H54 (cell line): ENCODE measurements at regions not wholly inside any gene's neighbourhood (a gene's known extent, or its start where the extent isn't known, plus 50 kb on each side); places are given as distances from the start of the nearest gene placed in this dataset.

Source experiments
- DNase-seq: peaks from one replicate; pipeline ENCODE4 v3.0.0; 2011; ENCODE audit warnings: low spot score, mixed read lengths; ENCODE audit not compliant: insufficient read length
- FAIRE-seq: peaks from 3 replicates; lab custom pipeline; 2011; peaks lifted over from hg19 to GRCh38; lab: Jason Lieb, UNC
- POLR2A ChIP-seq: IDR thresholded peaks from 2 replicates; pipeline ENCODE4 v1.6.1; 2011; ENCODE audit warnings: low read depth, mild to moderate bottlenecking, low read length

DNA sequence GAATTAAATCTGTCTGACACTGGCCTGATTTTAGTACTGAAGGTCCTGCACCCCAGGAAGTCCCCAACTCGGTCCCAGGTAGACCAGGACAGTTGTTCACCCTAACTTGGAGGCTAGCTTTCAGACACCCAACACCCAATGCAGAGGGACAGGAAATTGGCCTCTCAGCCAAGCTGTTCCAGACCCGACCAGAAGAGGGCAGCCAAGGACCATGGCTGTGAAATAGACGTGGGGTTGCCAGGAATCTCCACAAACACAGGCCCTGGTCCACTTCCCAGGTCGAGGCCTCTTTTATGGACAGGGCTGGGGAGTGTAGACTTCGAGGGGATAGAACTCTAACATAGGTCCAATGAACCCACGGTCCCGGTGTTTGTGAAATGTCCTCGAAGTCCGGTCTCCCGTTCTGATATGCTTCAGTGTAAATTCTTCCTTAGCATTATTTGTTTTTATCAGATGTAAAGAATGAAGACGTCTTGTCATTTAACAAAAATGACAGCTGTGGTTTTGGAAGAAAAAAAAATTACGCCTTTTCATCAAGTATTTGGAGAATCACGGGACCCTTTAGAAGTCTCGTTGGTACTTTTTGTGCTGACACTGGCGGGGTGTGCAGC is 260.3 kb upstream of the ADAMTS16 start:
- FAIRE-seq = peak; percentile 79
- no peak for TF ChIP-seq POLR2A
- peak; percentile 78 for DNase-seq

- no peak for DNase-seq
- no peak for TF ChIP-seq POLR2A
- no peak for FAIRE-seq
Measured at GRCh38 chr5:4880304-4880741, 259.8 kb upstream of the ADAMTS16 start.

GRCh38 chr5:4881366-4882002 is 258.6 kb upstream of the ADAMTS16 start:
- FAIRE-seq (no peak), DNase-seq (no peak)
- no peak for TF ChIP-seq POLR2A

- no peak for TF ChIP-seq POLR2A
- no peak for FAIRE-seq
- DNase-seq = no peak
Measured at GRCh38 chr5:4882186-4882585, 257.9 kb upstream of the ADAMTS16 start.

DNA sequence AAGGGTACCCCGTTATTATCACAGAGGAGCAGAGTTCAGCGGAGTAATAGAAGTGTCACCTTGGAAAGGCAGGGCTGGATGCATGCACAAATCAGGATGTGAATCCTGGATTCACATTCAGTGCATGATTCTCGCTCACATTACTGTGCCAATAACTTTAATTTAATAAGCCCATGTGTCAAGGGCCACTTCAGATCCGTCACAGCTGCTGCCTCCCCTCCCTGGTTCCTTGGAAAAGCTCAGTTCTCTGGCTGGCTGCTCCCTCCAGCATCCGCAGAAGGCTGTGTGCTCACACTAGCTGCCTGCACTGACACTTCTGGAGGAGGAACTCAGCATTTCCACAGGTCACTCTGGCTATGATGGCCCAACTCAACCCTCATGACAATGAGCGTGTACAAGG is 256.8 kb upstream of the ADAMTS16 start:
- no peak for DNase-seq
- TF ChIP-seq POLR2A = no peak
- no peak for FAIRE-seq

DNA sequence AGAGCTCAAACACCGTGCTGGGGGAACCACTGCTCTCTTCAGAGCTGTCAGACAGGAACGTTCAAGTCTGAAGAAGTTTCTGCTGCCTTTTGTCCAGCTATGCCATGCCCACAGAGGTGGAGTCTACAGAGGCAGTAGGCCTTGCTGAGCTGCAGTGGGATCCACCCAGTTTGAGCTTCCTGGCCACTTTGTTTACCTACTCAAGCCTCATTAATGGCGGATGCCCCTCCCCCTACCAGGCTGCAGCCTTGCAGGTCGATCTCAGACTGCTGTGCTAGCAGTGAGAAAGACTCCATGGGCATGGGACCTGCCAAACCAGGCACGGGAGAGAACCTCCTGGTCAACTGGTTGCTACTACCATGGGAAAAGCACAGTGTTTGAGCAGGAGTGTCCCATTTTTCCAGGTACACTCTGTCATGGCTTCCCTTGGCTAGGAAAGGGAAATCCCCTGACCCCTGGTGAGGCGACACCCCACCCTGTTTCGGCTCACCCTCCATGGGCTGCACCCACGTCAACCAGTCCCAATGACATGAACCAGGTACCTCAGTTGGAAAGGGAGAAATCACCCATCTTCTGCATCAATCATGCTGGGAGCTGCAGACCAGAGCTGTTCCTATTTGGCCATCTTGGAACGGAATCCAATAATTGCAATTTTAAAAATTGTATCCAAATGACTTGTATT is 246.9 kb upstream of the ADAMTS16 start:
- DNase-seq (no peak), FAIRE-seq (no peak)
- TF ChIP-seq POLR2A = no peak

GRCh38 chr5:4896328-4896727 is 243.8 kb upstream of the ADAMTS16 start:
- TF ChIP-seq POLR2A = no peak
- no peak for DNase-seq
- no peak for FAIRE-seq

- no peak for TF ChIP-seq POLR2A
- no peak for DNase-seq
- no peak for FAIRE-seq
Measured at GRCh38 chr5:4901305-4901811, 238.8 kb upstream of the ADAMTS16 start.

GRCh38 chr5:4901924-4902323 is 238.2 kb upstream of the ADAMTS16 start:
- DNase-seq (no peak), FAIRE-seq (no peak)
- no peak for TF ChIP-seq POLR2A

DNA sequence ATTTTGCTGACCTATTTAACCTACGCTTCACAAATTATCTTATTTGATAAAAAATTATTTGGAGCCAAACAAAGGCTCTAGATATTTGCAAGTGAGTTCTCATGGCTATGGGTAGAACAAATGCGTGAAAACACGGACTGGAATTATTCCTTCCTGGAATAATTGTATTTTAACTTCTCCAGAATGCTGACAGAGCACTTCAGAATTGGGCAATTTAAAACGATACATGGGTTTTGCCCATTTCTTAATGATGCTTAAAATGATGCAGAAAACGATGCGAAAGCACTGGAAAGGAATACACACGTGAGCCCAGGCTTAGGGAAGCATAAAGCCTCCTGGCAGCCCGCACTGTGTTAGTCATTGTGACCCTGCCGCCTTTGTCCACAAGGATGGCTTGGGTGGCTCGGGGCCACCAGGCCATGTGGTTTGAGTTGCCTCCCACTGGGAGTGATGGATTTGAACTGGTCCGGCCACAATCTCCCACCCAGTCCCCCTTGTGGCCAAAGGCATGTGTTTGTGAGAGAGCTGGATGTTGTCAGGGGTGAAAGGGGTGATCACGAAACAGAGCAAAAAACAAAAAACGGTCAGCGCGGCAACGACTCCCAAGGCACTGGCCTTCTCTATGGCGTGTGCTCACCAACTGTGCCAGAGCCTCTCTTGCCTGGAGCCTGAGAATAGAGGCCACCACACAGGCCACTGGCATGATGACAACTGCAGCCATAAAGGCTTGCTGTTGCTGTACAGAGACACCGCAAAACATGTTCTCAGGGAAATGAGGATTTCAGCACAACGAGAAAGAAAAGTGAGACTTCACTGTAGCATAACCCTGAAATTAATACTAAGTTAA is 234.2 kb upstream of the ADAMTS16 start:
- FAIRE-seq (no peak), DNase-seq (no peak)
- TF ChIP-seq POLR2A = no peak

GRCh38 chr5:4906786-4907185 is 233.3 kb upstream of the ADAMTS16 start:
- FAIRE-seq (no peak), DNase-seq (no peak)
- TF ChIP-seq POLR2A = no peak

DNA sequence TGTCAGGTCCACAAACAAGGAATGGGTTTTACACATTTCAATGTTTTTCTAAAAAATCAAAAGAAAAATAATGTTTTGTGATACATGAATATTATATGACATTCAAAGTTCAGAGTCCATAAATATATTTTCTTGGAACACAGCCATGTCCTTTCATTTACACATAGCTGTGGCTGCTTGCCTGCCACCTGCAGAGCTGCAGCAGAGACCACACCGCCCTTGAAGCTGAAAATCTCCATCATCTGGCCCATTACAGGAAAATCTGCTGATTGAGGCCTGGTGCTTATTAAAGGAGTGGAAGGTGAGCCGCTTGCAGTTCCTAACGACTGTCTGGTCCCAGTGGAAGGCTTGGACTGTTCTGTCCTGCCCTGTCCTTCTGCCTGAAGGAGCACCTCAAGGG is 232.6 kb upstream of the ADAMTS16 start:
- DNase-seq = no peak
- no peak for TF ChIP-seq POLR2A
- no peak for FAIRE-seq

DNA sequence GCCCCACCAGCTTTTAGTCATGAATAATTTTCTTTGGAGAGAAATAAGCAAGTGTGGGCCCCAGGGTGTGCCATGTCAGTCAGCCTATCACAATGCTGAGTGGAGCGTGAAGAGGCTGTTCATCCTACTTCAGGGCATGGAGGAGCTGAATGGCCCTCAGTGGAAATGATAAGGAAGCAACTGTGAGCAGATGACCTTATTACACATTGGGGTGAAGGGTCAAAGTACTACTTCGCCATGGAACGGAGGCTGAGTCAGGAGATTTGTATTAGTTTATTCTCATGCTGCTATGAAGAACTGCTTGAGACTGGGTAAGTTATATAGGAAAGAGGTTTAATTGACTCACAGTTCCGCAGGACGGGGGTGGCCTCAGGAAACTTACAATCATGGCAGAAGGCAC is 231.0 kb upstream of the ADAMTS16 start:
- DNase-seq (no peak), FAIRE-seq (no peak)
- no peak for TF ChIP-seq POLR2A

DNA sequence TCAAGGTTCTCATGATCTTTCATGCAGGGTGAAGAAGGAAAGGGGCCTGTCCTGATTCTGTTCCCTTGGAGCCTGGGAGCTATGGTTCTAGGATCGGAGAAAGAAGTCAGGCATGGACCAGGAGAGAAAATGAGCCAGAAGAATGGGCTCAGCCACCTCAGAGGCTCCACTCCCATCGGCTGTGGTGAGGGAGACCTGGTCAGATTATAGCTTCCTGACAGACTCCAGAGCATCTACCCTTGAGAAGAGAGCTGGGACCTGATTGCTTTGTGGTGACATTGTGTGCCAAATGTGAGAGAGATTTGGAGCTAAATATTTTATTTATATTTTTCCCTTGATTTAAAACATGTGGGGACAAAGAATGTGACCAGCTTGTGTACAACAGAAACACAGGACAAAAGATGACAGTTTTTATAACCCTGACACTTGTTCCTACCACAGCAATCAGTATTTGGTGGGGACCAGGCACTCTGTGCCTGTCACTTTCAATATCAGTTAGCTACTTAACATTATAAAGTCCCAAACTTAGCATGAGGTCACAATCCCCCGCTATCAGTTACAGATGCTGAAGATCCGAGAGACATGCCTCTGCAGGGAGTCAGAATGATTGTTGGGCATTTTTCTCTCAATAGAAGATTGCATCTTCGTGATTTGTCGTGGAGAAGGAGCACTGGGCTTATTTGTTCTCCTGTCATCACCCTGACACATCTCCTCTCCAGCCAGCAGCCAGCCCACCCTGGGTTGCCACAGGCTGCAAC is 228.3 kb upstream of the ADAMTS16 start:
- TF ChIP-seq POLR2A = no peak
- no peak for DNase-seq
- no peak for FAIRE-seq
